Coronary artery (tissue), 2 donors: ENCODE measurements at regions not wholly inside any gene's neighbourhood (a gene's known extent, or its start where the extent isn't known, plus 50 kb on each side); places are given as distances from the start of the nearest gene placed in this dataset.

Experiments used
- DNase-seq: peaks from one replicate; pipeline ENCODE4 v3.0.0-alpha.2; 2017; ENCODE audit warnings: low spot score
- H3K27ac ChIP-seq, 2 donors: fragments of 200-600 bp; sonication (generic); one replicate each; pipeline ENCODE4 v1.5.1; 2016 to 2019
- H3K4me3 ChIP-seq: fragments of 200-600 bp; sonication (generic); 2 replicates; pipeline ENCODE4 v1.5.1; 2016; ENCODE audit warnings: mild to moderate bottlenecking, moderate library complexity
- TF ChIP-seq, protein P1 (sequence below): fragments of 200-600 bp; sonication (generic); IDR thresholded peaks from one replicate; pipeline ENCODE4 v1.5.1; 2019; ENCODE audit warnings: antibody characterized with exemption

DNA sequence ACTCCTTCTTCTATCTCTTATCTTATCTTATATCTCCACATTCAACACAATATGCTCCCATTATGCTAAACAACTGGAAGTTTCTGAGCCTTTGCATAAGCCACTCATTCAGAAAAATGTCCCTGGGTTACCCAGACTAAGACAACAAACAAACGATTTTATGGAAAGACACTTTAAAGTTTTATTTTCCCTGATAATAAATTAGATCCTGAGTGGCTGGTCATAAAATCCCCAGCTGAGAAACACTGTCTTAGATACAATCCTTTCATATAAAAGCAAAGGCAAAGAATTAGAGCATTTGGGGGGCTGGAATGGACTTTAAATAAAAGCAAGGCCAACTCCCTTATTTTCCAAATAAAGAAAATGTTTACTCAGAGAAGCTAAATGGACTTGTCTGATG, 322.3 kb downstream of the GBE1 start:
- TF ChIP-seq, protein P1, sequence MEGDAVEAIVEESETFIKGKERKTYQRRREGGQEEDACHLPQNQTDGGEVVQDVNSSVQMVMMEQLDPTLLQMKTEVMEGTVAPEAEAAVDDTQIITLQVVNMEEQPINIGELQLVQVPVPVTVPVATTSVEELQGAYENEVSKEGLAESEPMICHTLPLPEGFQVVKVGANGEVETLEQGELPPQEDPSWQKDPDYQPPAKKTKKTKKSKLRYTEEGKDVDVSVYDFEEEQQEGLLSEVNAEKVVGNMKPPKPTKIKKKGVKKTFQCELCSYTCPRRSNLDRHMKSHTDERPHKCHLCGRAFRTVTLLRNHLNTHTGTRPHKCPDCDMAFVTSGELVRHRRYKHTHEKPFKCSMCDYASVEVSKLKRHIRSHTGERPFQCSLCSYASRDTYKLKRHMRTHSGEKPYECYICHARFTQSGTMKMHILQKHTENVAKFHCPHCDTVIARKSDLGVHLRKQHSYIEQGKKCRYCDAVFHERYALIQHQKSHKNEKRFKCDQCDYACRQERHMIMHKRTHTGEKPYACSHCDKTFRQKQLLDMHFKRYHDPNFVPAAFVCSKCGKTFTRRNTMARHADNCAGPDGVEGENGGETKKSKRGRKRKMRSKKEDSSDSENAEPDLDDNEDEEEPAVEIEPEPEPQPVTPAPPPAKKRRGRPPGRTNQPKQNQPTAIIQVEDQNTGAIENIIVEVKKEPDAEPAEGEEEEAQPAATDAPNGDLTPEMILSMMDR = no peak
- no peak for DNase-seq
- no peak overlapping the region for H3K4me3 ChIP-seq
- H3K27ac ChIP-seq = no peak overlapping the region

DNA sequence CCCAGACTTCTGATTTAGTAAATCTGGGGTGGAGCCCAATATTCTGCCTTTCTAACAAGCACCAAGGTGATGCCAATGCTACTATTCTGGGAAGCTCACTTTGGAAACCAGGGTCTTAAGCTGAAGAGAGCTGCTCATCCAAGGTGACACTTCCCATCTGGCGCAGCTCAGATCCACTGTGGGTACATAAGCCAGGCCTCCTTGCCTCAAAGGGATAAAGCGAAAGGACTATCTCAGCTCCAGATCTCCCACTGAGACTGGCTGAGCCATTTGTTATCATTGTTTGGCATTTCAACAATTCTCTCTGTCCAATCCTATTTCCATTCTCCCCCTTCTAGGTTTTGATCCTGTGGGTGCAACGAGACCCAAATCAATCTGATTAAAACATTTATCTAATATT, 323.8 kb downstream of the GBE1 start:
- H3K4me3 ChIP-seq = no peak overlapping the region
- no peak overlapping the region for H3K27ac ChIP-seq
- TF ChIP-seq, protein P1 = no peak
- no peak for DNase-seq

DNA sequence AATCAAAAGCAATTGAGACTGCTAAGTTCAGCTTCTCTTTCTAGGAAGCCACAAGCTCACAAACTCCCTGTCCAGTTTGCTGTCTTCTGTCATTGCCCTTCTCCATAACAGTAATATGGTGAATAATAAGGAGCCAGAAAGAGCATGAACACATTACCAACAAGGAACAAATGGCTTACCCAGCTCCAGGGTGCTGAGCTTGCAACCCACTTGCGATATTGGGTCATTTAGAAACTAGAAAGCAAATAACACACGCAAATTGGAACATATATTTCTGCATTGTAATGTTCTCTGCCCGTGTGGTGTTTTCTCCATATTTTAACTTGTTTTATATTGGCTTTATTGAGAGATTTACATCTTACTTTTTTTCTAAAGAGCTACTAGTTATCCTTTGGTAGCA, 325.3 kb downstream of the GBE1 start:
- Histone ChIP-seq H3K27ac (no peak overlapping the region), H3K4me3 (no peak overlapping the region)
- DNase-seq = no peak
- TF ChIP-seq, protein P1 = no peak

DNA sequence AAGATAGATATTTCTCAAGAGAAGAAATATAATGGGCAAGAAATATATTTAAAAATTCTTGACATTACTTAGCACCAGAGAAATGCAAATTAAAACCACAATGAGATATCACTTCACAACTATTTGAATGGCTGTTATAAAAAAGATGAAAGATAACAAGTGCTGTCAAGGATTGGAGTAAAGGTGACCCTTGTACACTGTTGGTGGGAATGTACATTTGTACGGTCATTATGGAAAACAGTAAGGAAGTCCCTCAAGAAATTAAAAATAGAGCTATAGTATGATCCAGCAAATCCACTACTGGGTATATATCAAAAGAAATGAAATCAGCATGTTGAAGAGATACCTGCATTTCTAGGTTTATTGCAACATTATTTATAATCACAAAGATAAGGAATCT, 326.4 kb downstream of the GBE1 start:
- Histone ChIP-seq H3K27ac (no peak overlapping the region), H3K4me3 (no peak overlapping the region)
- DNase-seq = no peak
- TF ChIP-seq, protein P1 = no peak

DNA sequence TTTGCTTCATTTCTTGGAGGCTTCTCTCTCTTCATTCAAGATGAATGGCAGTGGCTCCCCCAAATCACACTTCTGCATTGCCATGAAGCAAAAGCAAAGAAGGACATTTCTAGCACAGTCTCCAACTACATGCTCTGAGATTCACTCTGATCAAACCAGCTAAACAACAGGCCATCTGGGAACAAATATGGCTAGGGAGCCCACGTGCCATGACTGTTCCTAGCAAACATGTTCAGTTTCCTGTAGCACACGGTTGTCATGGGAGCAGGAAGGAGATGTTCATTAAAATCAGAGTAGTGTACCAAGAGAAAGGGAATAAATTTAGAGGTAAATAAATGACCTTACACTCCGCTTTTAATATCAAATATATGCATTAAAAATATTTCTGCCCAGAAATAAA, 327.3 kb downstream of the GBE1 start:
- H3K27ac ChIP-seq = no peak overlapping the region
- H3K4me3 ChIP-seq = no peak overlapping the region
- DNase-seq = no peak
- TF ChIP-seq, protein P1 = no peak

DNA sequence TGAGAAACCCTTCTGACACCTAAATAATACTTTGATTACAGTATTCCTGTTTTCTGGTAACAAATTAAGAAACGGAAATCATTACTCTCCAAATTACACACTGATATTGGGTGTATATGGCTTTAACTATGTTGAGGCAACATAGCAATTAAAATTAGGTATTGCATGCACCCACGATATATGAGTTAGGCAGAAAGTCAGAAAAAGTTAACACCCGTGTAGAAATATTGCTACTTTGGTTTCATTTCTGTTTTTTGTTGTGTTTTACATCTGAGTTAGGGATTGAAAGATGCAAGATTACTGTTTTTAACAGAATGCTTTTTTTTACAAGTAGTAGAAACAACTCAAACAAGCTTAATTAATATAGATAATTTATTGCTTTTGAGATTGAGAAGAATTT, 327.8 kb downstream of the GBE1 start:
- no peak for DNase-seq
- Histone ChIP-seq H3K4me3 (no peak overlapping the region), H3K27ac (no peak overlapping the region)
- TF ChIP-seq, protein P1 = no peak

DNA sequence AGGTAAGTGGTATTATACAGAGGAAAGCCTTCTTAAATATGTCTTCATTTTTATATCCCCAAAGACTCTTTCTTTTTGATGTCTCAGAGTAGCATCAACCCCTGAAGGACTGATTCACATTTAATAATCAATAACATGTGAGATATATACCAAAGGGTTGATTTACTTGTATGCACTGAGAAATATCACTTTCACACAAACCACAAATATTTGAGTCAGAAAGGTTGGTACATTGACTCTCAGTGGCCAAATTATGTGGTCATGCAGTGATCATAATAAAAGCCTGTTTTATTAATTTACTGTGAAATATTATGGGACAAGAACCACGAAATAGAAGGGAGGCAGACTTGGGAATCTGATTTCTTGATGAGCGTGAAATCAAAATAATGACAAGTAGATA, 329.0 kb downstream of the GBE1 start:
- TF ChIP-seq, protein P1 = no peak
- H3K27ac ChIP-seq = no peak overlapping the region

More for the DNA sequence above, 329.0 kb downstream of the GBE1 start:
- DNase-seq = no peak
- H3K4me3 ChIP-seq = no peak overlapping the region
